H1 (cell line): ENCODE measurements at regions not wholly inside any gene's neighbourhood (a gene's known extent, or its start where the extent isn't known, plus 50 kb on each side); places are given as distances from the start of the nearest gene placed in this dataset.

Experiments used
- CTCF ChIA-PET: fragments of 300-600 bp; sonication (Branson Sonifier 250); formaldehyde crosslinking; loops from one replicate; lab custom pipeline; 2021; ENCODE audit not compliant: partially characterized antibody; lab: Charles Lee
- POLR2A ChIA-PET: fragments of 300-600 bp; sonication (Branson Sonifier 250); formaldehyde crosslinking; loops from one replicate; lab custom pipeline; 2021; ENCODE audit warnings: inconsistent platforms; ENCODE audit not compliant: partially characterized antibody; lab: Charles Lee
- DNase-seq, 2 experiments: peaks; one replicate each; pipeline versions ENCODE4 v3.0.0 to v3.0.0-alpha.2; 2010 to 2022; ENCODE audit warnings: low spot score in 2 of 2, low read depth in 1 of 2, mixed read lengths in 1 of 2
- FAIRE-seq: peaks from 2 replicates; lab custom pipeline; 2011; peaks lifted over from hg19 to GRCh38; lab: Jason Lieb, UNC
- H2AFZ ChIP-seq: 2 replicates; pipeline ENCODE4 v1.8.1; 2012; ENCODE audit warnings: low read length, inconsistent platforms
- H2AK5ac ChIP-seq: 2 replicates; pipeline ENCODE4 v1.6.1; 2013; ENCODE audit warnings: low read depth, low read length
- H2BK120ac ChIP-seq: replicated peaks from 2 replicates; pipeline ENCODE3; 2013; ENCODE audit warnings: low read depth, low read length, inconsistent platforms
- H2BK12ac ChIP-seq: 2 replicates; pipeline ENCODE4 v1.6.1; 2013; ENCODE audit warnings: low read depth, low read length
- H2BK15ac ChIP-seq: 2 replicates; pipeline ENCODE4 v1.6.1; 2013; ENCODE audit warnings: low read length
- H2BK20ac ChIP-seq: 2 replicates; pipeline ENCODE4 v1.6.1; 2013; ENCODE audit warnings: low read length
- H2BK5ac ChIP-seq: 2 replicates; pipeline ENCODE4 v1.6.1; 2013; ENCODE audit warnings: low read depth, low read length
- H3K14ac ChIP-seq: 2 replicates; pipeline ENCODE4 v1.6.1; 2013; ENCODE audit warnings: inconsistent platforms; ENCODE audit not compliant: insufficient read length
- H3K18ac ChIP-seq: 2 replicates; pipeline ENCODE4 v1.6.1; 2013; ENCODE audit warnings: low read length; ENCODE audit errors: extremely low read depth
- H3K23ac ChIP-seq: 2 replicates; pipeline ENCODE4 v1.6.1; 2013; ENCODE audit warnings: inconsistent platforms; ENCODE audit not compliant: insufficient read length
- H3K23me2 ChIP-seq: 2 replicates; pipeline ENCODE4 v1.6.1; 2013; ENCODE audit warnings: low read depth, low read length
- H3K27ac ChIP-seq: 2 replicates; pipeline ENCODE4 v1.6.1; 2011; ENCODE audit warnings: low read depth, low read length, inconsistent platforms
- H3K27me3 ChIP-seq, 4 experiments: replicated peaks in 1 of 4; 1 replicate in 1 of 4; 2 replicates in 3 of 4; pipeline versions ENCODE4 v1.6.1 to v1.8.1; 2011 to 2013; ENCODE audit warnings: low read length in 3 of 4, mild to moderate bottlenecking in 3 of 4, inconsistent platforms in 2 of 4, mixed read lengths in 2 of 4, moderate library complexity in 1 of 4; ENCODE audit not compliant: control insufficient read depth in 3 of 4, insufficient read depth in 3 of 4; ENCODE audit errors: extremely low read depth in 1 of 4
- H3K36me3 ChIP-seq, 4 experiments: 2 replicates each; pipeline versions ENCODE4 v1.6.1 to v1.8.1; 2011 to 2013; ENCODE audit warnings: mild to moderate bottlenecking in 4 of 4, low read length in 3 of 4, moderate library complexity in 2 of 4, control low read depth in 1 of 4, inconsistent platforms in 1 of 4; ENCODE audit not compliant: insufficient read depth in 4 of 4, control insufficient read depth in 2 of 4
- H3K4ac ChIP-seq: replicated peaks from 2 replicates; pipeline ENCODE3; 2013; ENCODE audit warnings: low read length, low read depth, mixed read lengths, inconsistent platforms; ENCODE audit not compliant: insufficient read length
- H3K4me1 ChIP-seq, 4 experiments: replicated peaks in 1 of 4; 1 replicate in 1 of 4; 2 replicates in 3 of 4; pipeline versions ENCODE4 v1.6.1 to v1.8.1; 2011 to 2013; ENCODE audit warnings: low read length in 3 of 4, inconsistent platforms in 2 of 4, mixed read lengths in 1 of 4; ENCODE audit not compliant: insufficient read depth in 4 of 4, control insufficient read depth in 3 of 4
- H3K4me2 ChIP-seq, 2 experiments: 2 replicates each; pipeline versions ENCODE4 v1.6.1 to v1.8.1; 2011 to 2013; ENCODE audit warnings: low read depth in 2 of 2, low read length in 2 of 2, control low read depth in 1 of 2, inconsistent platforms in 1 of 2, mild to moderate bottlenecking in 1 of 2; ENCODE audit not compliant: insufficient read depth in 1 of 2
- H3K4me3 ChIP-seq, 4 experiments: fragments of 200-600, 300-600 bp in 1 of 4; sonication (generic), shearing (Covaris generic), sonication (Bioruptor Twin) in 1 of 4; 2 replicates each; pipeline versions ENCODE4 v1.5.1 to v1.8.1; 2011 to 2016; ENCODE audit warnings: low read length in 4 of 4, low read depth in 3 of 4, control low read depth in 2 of 4, inconsistent platforms in 2 of 4, mild to moderate bottlenecking in 2 of 4, mixed read lengths in 1 of 4, moderate library complexity in 1 of 4; ENCODE audit not compliant: insufficient read depth in 2 of 4; ENCODE audit errors: extremely low read depth in 1 of 4
- H3K56ac ChIP-seq: replicated peaks from 2 replicates; pipeline ENCODE3; 2013; ENCODE audit warnings: low read depth, mild to moderate bottlenecking, mixed read lengths, low read length, inconsistent platforms; ENCODE audit not compliant: insufficient read length
- H3K79me1 ChIP-seq: 2 replicates; pipeline ENCODE4 v1.6.1; 2013; ENCODE audit warnings: low read depth, low read length, control low read depth
- H3K79me2 ChIP-seq, 2 experiments: 2 replicates each; pipeline versions ENCODE4 v1.6.1 to v1.8.1; 2012 to 2013; ENCODE audit warnings: low read length in 2 of 2, mild to moderate bottlenecking in 2 of 2, inconsistent platforms in 1 of 2; ENCODE audit not compliant: insufficient read depth in 2 of 2, control insufficient read depth in 1 of 2
- H3K9ac ChIP-seq, 4 experiments: replicated peaks in 1 of 4; 1 replicate in 1 of 4; 2 replicates in 3 of 4; pipeline versions ENCODE4 v1.6.1 to v1.8.1; 2011 to 2013; ENCODE audit warnings: low read depth in 3 of 4, low read length in 3 of 4, control low read depth in 2 of 4, mild to moderate bottlenecking in 2 of 4, moderate library complexity in 2 of 4, inconsistent platforms in 1 of 4; ENCODE audit errors: extremely low read depth in 1 of 4
- H3K9me3 ChIP-seq, 2 experiments: 2 replicates each; pipeline versions ENCODE4 v1.6.1 to v1.8.1; 2012 to 2013; ENCODE audit warnings: mild to moderate bottlenecking in 2 of 2, moderate library complexity in 2 of 2, control low read depth in 1 of 2, inconsistent platforms in 1 of 2, low read depth in 1 of 2, low read length in 1 of 2, mixed read lengths in 1 of 2; ENCODE audit not compliant: insufficient read depth in 2 of 2
- H4K20me1 ChIP-seq, 2 experiments: replicated peaks in 1 of 2; 2 replicates each; pipeline versions ENCODE3 to v1.8.1; 2011 to 2013; ENCODE audit warnings: inconsistent platforms in 2 of 2, low read length in 2 of 2, mild to moderate bottlenecking in 1 of 2; ENCODE audit not compliant: insufficient read depth in 2 of 2, control insufficient read depth in 1 of 2
- H4K5ac ChIP-seq: 2 replicates; pipeline ENCODE4 v1.6.1; 2013; ENCODE audit warnings: low read length, low read depth, mixed read lengths, inconsistent platforms; ENCODE audit not compliant: insufficient read length
- H4K8ac ChIP-seq: 2 replicates; pipeline ENCODE4 v1.8.0; 2013; ENCODE audit warnings: mild to moderate bottlenecking, moderate library complexity, low read length, inconsistent platforms; ENCODE audit not compliant: insufficient read depth; ENCODE audit errors: extremely low read depth
- H4K91ac ChIP-seq: replicated peaks from 2 replicates; pipeline ENCODE3; 2013; ENCODE audit warnings: low read length, mixed read lengths, inconsistent platforms; ENCODE audit not compliant: insufficient read length
- BACH1 ChIP-seq: IDR thresholded peaks from 2 replicates; pipeline ENCODE4 v1.6.1; 2012; ENCODE audit warnings: low read length, improper control_type of control experiment
- CEBPB ChIP-seq: IDR thresholded peaks from 2 replicates; pipeline ENCODE4 v1.6.1; 2012; ENCODE audit warnings: low read depth, low read length
- EP300 ChIP-seq, 2 experiments: IDR thresholded peaks; 1 replicate in 1 of 2; 2 replicates in 1 of 2; pipeline ENCODE4 v1.6.1; 2011 to 2012; ENCODE audit warnings: low read depth in 2 of 2, low read length in 2 of 2, mild to moderate bottlenecking in 2 of 2, borderline replicate concordance in 1 of 2, inconsistent platforms in 1 of 2, moderate library complexity in 1 of 2
- WGBS, 2 experiments: shearing (Covaris generic) in 1 of 2; methylation state at CpG; one replicate each; pipeline versions ENCODE4 v1.1.6 to v1.1.7; 2013 to 2015; ENCODE audit warnings: low lambda C conversion rate in 2 of 2, mixed read lengths in 2 of 2, inconsistent platforms in 1 of 2, low coverage in 1 of 2, missing lambda C conversion rate in 1 of 2; ENCODE audit not compliant: insufficient replicate concordance in 2 of 2, insufficient coverage in 1 of 2, insufficient read length in 1 of 2; ENCODE audit errors: extremely low coverage in 1 of 2, missing lambda C conversion rate in 1 of 2; 5-methylcytosine and 5-hydroxymethylcytosine counted together

GRCh38 chr18:33957707-33958106 is 267.0 kb downstream of the NOL4 start:
- Histone ChIP-seq H3K9ac (no peak overlapping the region), H2BK120ac (no peak overlapping the region), H2AFZ (no peak overlapping the region), H3K27me3 (no peaks in the 10 kb centered on the region), H4K8ac (no peak overlapping the region), H3K36me3 (no peaks in the 10 kb centered on the region), H3K79me2 (no peaks in the 10 kb centered on the region), H4K20me1 (no peaks in the 10 kb centered on the region), H3K4me1 (no peaks in the 10 kb centered on the region), H3K79me1 (no peaks in the 10 kb centered on the region), H2AK5ac (no peak overlapping the region), H3K4ac (no peak overlapping the region), H2BK15ac (no peak overlapping the region), H3K23me2 (no peaks in the 10 kb centered on the region), H2BK20ac (no peak overlapping the region), H3K4me3 (no peak overlapping the region), H4K91ac (no peak overlapping the region), H3K18ac (no peak overlapping the region), H3K4me2 (no peak overlapping the region), H3K23ac (no peak overlapping the region), H2BK5ac (no peak overlapping the region), H3K14ac (no peak overlapping the region), H3K9me3 (no peaks in the 10 kb centered on the region), H3K56ac (no peak overlapping the region), H4K5ac (no peak overlapping the region), H2BK12ac (no peak overlapping the region), H3K27ac (no peak overlapping the region)
- DNase-seq (no peak), FAIRE-seq (peak; percentile 52)
- whole genome bisulfite sequencing, 2 experiments, result 95% methylated on average over 5 of the region's 5 CpGs; no CpG with 5 or more reads in 1 of the 2 experiments
- ChIA-PET CTCF (no interaction called here), POLR2A (no interaction called here)
- no peak for TF ChIP-seq CEBPB
- no peak for TF ChIP-seq EP300 (IDR thresholded peaks at IDR 0.05; ENCODE audit: borderline replicate concordance in 1 of 2, low read depth in 2 of 2, low read length in 2 of 2)
- no peak for TF ChIP-seq BACH1
